ENCODE measurements at regions not wholly inside any gene's neighbourhood (a gene's known extent, or its start where the extent isn't known, plus 50 kb on each side); places are given as distances from the start of the nearest gene placed in this dataset.

GRCh38 chr5:94043311-94043710 is 301.9 kb upstream of the POU5F2 start:
- Histone ChIP-seq H4K5ac (ENCODE audit: insufficient read length, low read depth, low read length) (no peak overlapping the region), H3K4ac (ENCODE audit: low read depth, low read length) (no peak overlapping the region), H3K79me1 (ENCODE audit: insufficient read depth, low read depth, low read length, poor library complexity, severe bottlenecking) (no peaks in the 10 kb centered on the region), H4K20me1 (ENCODE audit: control insufficient read depth, insufficient read depth, insufficient read length) (no peaks in the 10 kb centered on the region), H2BK12ac (ENCODE audit: insufficient read length, low read depth, low read length) (no peak overlapping the region), H2BK5ac (ENCODE audit: insufficient read length, low read length) (no peak overlapping the region), H3K4me1 (ENCODE audit: insufficient read depth, low read length) (no peaks in the 10 kb centered on the region), H3T11ph (ENCODE audit: low read length) (no peak overlapping the region), H4K91ac (ENCODE audit: insufficient read length, low read depth, low read length) (no peak overlapping the region), H3K18ac (ENCODE audit: insufficient read length, low read depth, low read length) (no peak overlapping the region), H3K14ac (ENCODE audit: insufficient read depth, low read length) (no peak overlapping the region), H3K9me3 (ENCODE audit: control insufficient read depth, low read depth, low read length) (peaks cover 7% of the 10 kb centered on the region), H2AK5ac (ENCODE audit: insufficient read length, low read length) (no peak overlapping the region), H3K4me2 (ENCODE audit: insufficient read depth, insufficient read length, low read length) (no peak overlapping the region), H2BK120ac (ENCODE audit: low read depth, low read length, poor library complexity, severe bottlenecking) (no peak overlapping the region), H3K56ac (ENCODE audit: insufficient read length, low read depth, low read length) (no peak overlapping the region), H2AFZ (ENCODE audit: low read length) (no peak overlapping the region), H3K79me2 (ENCODE audit: insufficient read depth, low read length) (no peaks in the 10 kb centered on the region), H3K27me3 (ENCODE audit: insufficient read depth, low read length) (no peaks in the 10 kb centered on the region), H2BK15ac (ENCODE audit: low read depth, low read length) (no peak overlapping the region), H3K27ac (ENCODE audit: insufficient read length, low read depth, low read length) (no peak overlapping the region), H2BK20ac (ENCODE audit: low read depth, low read length, poor library complexity, severe bottlenecking) (no peak overlapping the region), H3K23ac (ENCODE audit: insufficient read length, low read depth, low read length) (no peak overlapping the region), H3K23me2 (ENCODE audit: insufficient read length, low read depth, low read length, poor library complexity, severe bottlenecking) (no peaks in the 10 kb centered on the region), H3K9ac (ENCODE audit: extremely low read depth, insufficient read length, low read length) (no peak overlapping the region), H4K8ac (replicated peaks; ENCODE audit: insufficient read length, low read depth, low read length) (no peak overlapping the region)
- Mint-ChIP-seq H3K4me3 (no peak overlapping the region), H3K36me3 (ENCODE audit: insufficient read depth in 1 of 3, low read depth in 3 of 3) (peaks cover 14 to 23% (median 22%) of the 10 kb centered on the region in 3 experiments), H3K27me3 (ENCODE audit: low read depth) (no peaks in the 10 kb centered on the region), H3K27ac (no peak overlapping the region), H3K9me3 (peaks cover 0 to 16% of the 10 kb centered on the region in 2 experiments; a peak in 3 of 5 replicates), H3K4me1 (peaks cover 18 to 28% of the 10 kb centered on the region in 2 experiments)
- no peak for DNase-seq
- TF ChIP-seq CTCF (conservative IDR thresholded peaks at IDR 0.05): no peak

Data from H9 (cell line).